GM12891 (cell line): ENCODE measurements at regions not wholly inside any gene's neighbourhood (a gene's known extent, or its start where the extent isn't known, plus 50 kb on each side); places are given as distances from the start of the nearest gene placed in this dataset.

Source experiments
- POLR2A ChIP-seq: IDR thresholded peaks from 2 replicates; pipeline ENCODE4 v1.6.1; 2011; ENCODE audit warnings: low read depth, low read length, control low read depth
- POLR2AphosphoS5 ChIP-seq: IDR thresholded peaks from 2 replicates; pipeline ENCODE4 v1.6.1; 2011; ENCODE audit warnings: low read depth, low read length, control low read depth
- POU2F2 ChIP-seq: IDR thresholded peaks from 2 replicates; pipeline ENCODE4 v1.6.1; 2011; ENCODE audit warnings: low read depth, mild to moderate bottlenecking, control low read depth, low read length, moderate library complexity
- SPI1 ChIP-seq: IDR thresholded peaks from 2 replicates; pipeline ENCODE4 v1.6.1; 2011; ENCODE audit warnings: low read depth, low read length, control low read depth
- TAF1 ChIP-seq: IDR thresholded peaks from 2 replicates; pipeline ENCODE4 v1.6.1; 2011; ENCODE audit warnings: low read depth, low read length, control low read depth

GRCh38 chr3:6421666-6422445, 439.1 kb upstream of the GRM7 start:
- TF ChIP-seq POLR2AphosphoS5 = no peak
- no peak for TF ChIP-seq POLR2A
- TF ChIP-seq TAF1 = no peak
- no peak for TF ChIP-seq POU2F2
- no peak for TF ChIP-seq SPI1
